KMS-11 (cell line): ENCODE measurements at regions not wholly inside any gene's neighbourhood (a gene's known extent, or its start where the extent isn't known, plus 50 kb on each side); places are given as distances from the start of the nearest gene placed in this dataset.
"Not testable (repeated sequence)": the region's sequence is repeated elsewhere in the genome, so short reads cannot be mapped to it uniquely, and the experiment has no call there.

Experiments used
- H2AFZ ChIP-seq: fragments of 200-600 bp; sonication (generic); 2 replicates; pipeline ENCODE4 v1.6.1; 2016; ENCODE audit warnings: antibody characterized with exemption, mixed run types, low read depth
- H3K27ac ChIP-seq: fragments of 200-600 bp; sonication (generic); 2 replicates; pipeline ENCODE4 v1.6.1; 2016; ENCODE audit warnings: mild to moderate bottlenecking, mixed run types
- H3K27me3 ChIP-seq: fragments of 200-600 bp; sonication (generic); 2 replicates; pipeline ENCODE4 v1.6.1; 2017; ENCODE audit warnings: mild to moderate bottlenecking, low read depth, mixed run types, moderate library complexity; ENCODE audit not compliant: insufficient read depth
- H3K36me3 ChIP-seq: fragments of 200-600 bp; sonication (generic); 2 replicates; pipeline ENCODE4 v1.6.1; 2017; ENCODE audit warnings: mild to moderate bottlenecking, mixed run types; ENCODE audit not compliant: insufficient read depth
- H3K4me1 ChIP-seq: fragments of 200-600 bp; sonication (generic); 2 replicates; pipeline ENCODE4 v1.6.1; 2016; ENCODE audit warnings: mild to moderate bottlenecking, low read depth, mixed run types; ENCODE audit not compliant: poor library complexity, severe bottlenecking
- H3K4me2 ChIP-seq: fragments of 200-600 bp; sonication (generic); 2 replicates; pipeline ENCODE4 v1.7.0; 2016; ENCODE audit warnings: mild to moderate bottlenecking, mixed run types
- H3K4me3 ChIP-seq: fragments of 200-600 bp; sonication (generic); IDR thresholded peaks from 2 replicates; pipeline ENCODE4 v1.6.1; 2017; ENCODE audit warnings: low read depth, low read length, mixed read lengths; ENCODE audit not compliant: insufficient read depth
- H3K79me2 ChIP-seq: fragments of 200-600 bp; sonication (generic); 2 replicates; pipeline ENCODE4 v1.6.1; 2016; ENCODE audit warnings: low read depth, mixed run types; ENCODE audit not compliant: insufficient read depth
- H3K9ac ChIP-seq: fragments of 200-600 bp; sonication (generic); 2 replicates; pipeline ENCODE4 v1.6.1; 2016; ENCODE audit warnings: mild to moderate bottlenecking, mixed run types
- H4K20me1 ChIP-seq: fragments of 200-600 bp; sonication (generic); 2 replicates; pipeline ENCODE4 v1.6.1; 2016; ENCODE audit warnings: mild to moderate bottlenecking, mixed run types; ENCODE audit not compliant: insufficient read depth
- CTCF ChIP-seq: fragments of 200-600 bp; sonication (generic); conservative IDR thresholded peaks from 2 replicates; pipeline ENCODE4 v1.6.1; 2017; ENCODE audit warnings: low read depth, mild to moderate bottlenecking, antibody characterized with exemption, low read length, moderate library complexity, mixed read lengths

- not testable (repeated sequence) for H4K20me1 ChIP-seq, H3K27ac ChIP-seq, H2AFZ ChIP-seq, H3K4me1 ChIP-seq, H3K4me2 ChIP-seq, H3K36me3 ChIP-seq, H3K27me3 ChIP-seq, H3K79me2 ChIP-seq, H3K4me3 ChIP-seq, H3K9ac ChIP-seq
Measured at GRCh38 chr15:88965097-88965496, 51.9 kb upstream of the MFGE8 start.

- TF ChIP-seq CTCF = no peak
- Histone ChIP-seq H3K4me3 (no peak overlapping the region), H3K79me2 (no peaks in the 10 kb centered on the region), H2AFZ (no peak overlapping the region), H3K27me3 (no peaks in the 10 kb centered on the region), H3K4me2 (no peak overlapping the region), H4K20me1 (no peaks in the 10 kb centered on the region), H3K27ac (no peak overlapping the region), H3K36me3 (no peaks in the 10 kb centered on the region), H3K9ac (no peak overlapping the region), H3K4me1 (no peaks in the 10 kb centered on the region)
Measured at GRCh38 chr15:88970232-88970631, 57.1 kb upstream of the MFGE8 start.

- H3K79me2 ChIP-seq = no peaks in the 10 kb centered on the region
- no peaks in the 10 kb centered on the region for H3K27me3 ChIP-seq
- H4K20me1 ChIP-seq = no peaks in the 10 kb centered on the region
- no peaks in the 10 kb centered on the region for H3K4me1 ChIP-seq
- TF ChIP-seq CTCF = no peak
- H2AFZ ChIP-seq = no peak overlapping the region
- no peak overlapping the region for H3K27ac ChIP-seq
- H3K36me3 ChIP-seq = no peaks in the 10 kb centered on the region
- H3K9ac ChIP-seq = no peak overlapping the region
- no peak overlapping the region for H3K4me2 ChIP-seq
- H3K4me3 ChIP-seq = no peak overlapping the region
Measured at GRCh38 chr15:88974392-88974791, 61.2 kb upstream of the MFGE8 start.

- Histone ChIP-seq H3K9ac (no peak overlapping the region), H2AFZ (no peak overlapping the region), H3K4me3 (no peak overlapping the region), H3K4me1 (no peaks in the 10 kb centered on the region), H3K27me3 (no peaks in the 10 kb centered on the region), H3K27ac (no peak overlapping the region), H4K20me1 (no peaks in the 10 kb centered on the region), H3K79me2 (no peaks in the 10 kb centered on the region), H3K36me3 (no peaks in the 10 kb centered on the region), H3K4me2 (no peak overlapping the region)
- no peak for TF ChIP-seq CTCF
Measured at GRCh38 chr15:88975891-88976290, 62.7 kb upstream of the MFGE8 start.

- H3K36me3 ChIP-seq = no peaks in the 10 kb centered on the region
- no peak for TF ChIP-seq CTCF
- no peak overlapping the region for H3K4me2 ChIP-seq
- no peak overlapping the region for H3K9ac ChIP-seq
- H3K4me3 ChIP-seq = no peak overlapping the region
- H3K27ac ChIP-seq = no peak overlapping the region
- H3K4me1 ChIP-seq = no peaks in the 10 kb centered on the region
- no peak overlapping the region for H2AFZ ChIP-seq
- no peaks in the 10 kb centered on the region for H3K27me3 ChIP-seq
- no peaks in the 10 kb centered on the region for H3K79me2 ChIP-seq
- no peaks in the 10 kb centered on the region for H4K20me1 ChIP-seq
Measured at GRCh38 chr15:88976656-88977055, 63.5 kb upstream of the MFGE8 start.
